Panc1 (cell line): ENCODE measurements at regions not wholly inside any gene's neighbourhood (a gene's known extent, or its start where the extent isn't known, plus 50 kb on each side); places are given as distances from the start of the nearest gene placed in this dataset.

Source experiments
- ATAC-seq: fragments of 200-7000 bp; cut with Tn5 transposase; 2 replicates; pipeline ENCODE4 v1.9.1; 2020; ENCODE audit warnings: mild to moderate bottlenecking, moderate library complexity
- BruUV-seq: library from RNA; stranded (reverse); fragments of 400-500 nt; replicated peaks from 2 replicates; lab custom pipeline; 2021; lab: Mats Ljungman, UMichigan
- CTCF ChIA-PET: fragments of 300-600 bp; sonication (Branson Sonifier 250); formaldehyde crosslinking; loops from one replicate; lab custom pipeline; 2022; ENCODE audit warnings: antibody characterized with exemption; lab: Charles Lee
- POLR2A ChIA-PET: fragments of 300-600 bp; sonication (Branson Sonifier 250); formaldehyde crosslinking; loops from one replicate; lab custom pipeline; 2022; ENCODE audit warnings: antibody characterized with exemption; lab: Charles Lee
- DNase-seq: peaks from one replicate; pipeline ENCODE4 v3.0.0-alpha.2; 2010; ENCODE audit warnings: low read depth, low spot score
- H3K27ac ChIP-seq: 2 replicates; pipeline ENCODE4 v1.5.1; 2011; ENCODE audit warnings: mild to moderate bottlenecking, low read length, inconsistent platforms
- H3K27me3 ChIP-seq: fragments of 200-500 bp; sonication (Bioruptor generic); 2 replicates; pipeline ENCODE4 v1.6.0; 2014; ENCODE audit warnings: low read length, inconsistent platforms; ENCODE audit not compliant: control insufficient read depth, insufficient read depth
- H3K36me3 ChIP-seq: fragments of 200-500 bp; sonication (Bioruptor generic); 2 replicates; pipeline ENCODE4 v1.5.1; 2014; ENCODE audit warnings: inconsistent platforms, mild to moderate bottlenecking, low read length, moderate library complexity; ENCODE audit not compliant: control insufficient read depth, insufficient read depth
- H3K4me1 ChIP-seq: 2 replicates; pipeline ENCODE4 v1.5.1; 2011; ENCODE audit warnings: inconsistent platforms, mild to moderate bottlenecking, low read length, moderate library complexity; ENCODE audit not compliant: control insufficient read depth, insufficient read depth
- H3K4me3 ChIP-seq, 2 experiments: 2 replicates each; pipeline ENCODE4 v1.5.1; 2011 to 2012; ENCODE audit warnings: low read depth in 2 of 2, low read length in 2 of 2, mild to moderate bottlenecking in 2 of 2, inconsistent platforms in 1 of 2, moderate library complexity in 1 of 2
- H3K9me3 ChIP-seq: fragments of 200-500 bp; sonication (Bioruptor generic); 2 replicates; pipeline ENCODE4 v1.5.1; 2014; ENCODE audit warnings: low read depth, mild to moderate bottlenecking, inconsistent platforms, low read length, moderate library complexity; ENCODE audit not compliant: control insufficient read depth, insufficient read depth
- CTCF ChIP-seq: fragments of 450-650 bp; IDR thresholded peaks from 2 replicates; pipeline ENCODE4 v1.5.1; 2017; ENCODE audit warnings: mild to moderate bottlenecking
- POLR2AphosphoS5 ChIP-seq: IDR thresholded peaks from 2 replicates; pipeline ENCODE4 v1.6.1; 2012; ENCODE audit warnings: mild to moderate bottlenecking, low read depth, low read length, moderate library complexity
- REST ChIP-seq, 2 experiments: IDR thresholded peaks; 2 replicates each; pipeline ENCODE4 v1.6.1; 2011 to 2012; ENCODE audit warnings: low read depth in 2 of 2, control low read depth in 1 of 2, low read length in 1 of 2, mild to moderate bottlenecking in 1 of 2, moderate library complexity in 1 of 2; ENCODE audit not compliant: insufficient read depth in 1 of 2
- SIN3A ChIP-seq: IDR thresholded peaks from 2 replicates; pipeline ENCODE4 v1.6.1; 2012; ENCODE audit warnings: low read depth, mild to moderate bottlenecking, low read length, moderate library complexity, borderline replicate concordance; ENCODE audit not compliant: insufficient read depth
- TCF7L2 ChIP-seq: IDR thresholded peaks from 2 replicates; pipeline ENCODE4 v1.6.1; 2011; ENCODE audit warnings: mild to moderate bottlenecking, low read depth, low read length, inconsistent platforms
- in situ Hi-C: cut with HindIII; loops from 2 replicates; pipeline ENCODE4 v1.10.0; 2016; ENCODE audit warnings: low sequenced_read_pairs, low pct_unique_long_range_greater_than_20kb
- intact Hi-C: fragments of 100-400 bp; cut with micrococcal nuclease; formaldehyde crosslinking; loops from one replicate; pipeline ENCODE4 v1.10.0; 2022; ENCODE audit not compliant: unreplicated experiment

DNA sequence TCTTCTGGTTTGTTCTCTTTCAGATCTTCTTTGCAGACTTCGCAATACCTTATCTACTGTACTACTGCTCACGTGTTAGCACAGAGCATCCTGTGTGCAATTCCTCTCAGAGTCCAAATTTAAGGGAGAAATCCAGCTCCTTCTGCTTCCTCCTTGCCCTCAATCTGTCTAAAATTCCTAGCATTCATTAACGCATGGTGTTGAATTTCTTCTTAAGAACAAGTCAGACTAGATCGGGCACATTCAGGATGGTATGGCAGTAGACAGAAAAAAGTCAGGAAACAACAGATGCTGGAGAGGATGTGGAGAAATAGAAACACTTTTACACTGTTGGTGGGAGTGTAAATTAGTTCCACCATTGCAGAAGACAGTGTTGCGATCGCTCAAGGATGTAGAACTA, 206.1 kb upstream of the CDH7 start:
- CTCF ChIA-PET = no interaction called here
- in situ Hi-C loops = no loop called here
- Histone ChIP-seq H3K4me1 (no peaks in the 10 kb centered on the region), H3K9me3 (no peaks in the 10 kb centered on the region), H3K27ac (no peak overlapping the region), H3K36me3 (no peaks in the 10 kb centered on the region; the same call in 1 of the 2 replicates), H3K4me3 (no peak overlapping the region), H3K27me3 (no peaks in the 10 kb centered on the region)
- TF ChIP-seq POLR2AphosphoS5 = no peak
- TF ChIP-seq REST (IDR thresholded peaks at IDR 0.05; ENCODE audit: insufficient read depth in 1 of 2, low read depth in 2 of 2, low read length in 1 of 2) = no peak
- TF ChIP-seq SIN3A = no peak
- no peak for TF ChIP-seq TCF7L2
- POLR2A ChIA-PET = no interaction called here
- no TSS peak for BruUV-seq
- intact Hi-C loops = no loop called here
- DNase-seq = no peak
- no peak for ATAC-seq

DNA sequence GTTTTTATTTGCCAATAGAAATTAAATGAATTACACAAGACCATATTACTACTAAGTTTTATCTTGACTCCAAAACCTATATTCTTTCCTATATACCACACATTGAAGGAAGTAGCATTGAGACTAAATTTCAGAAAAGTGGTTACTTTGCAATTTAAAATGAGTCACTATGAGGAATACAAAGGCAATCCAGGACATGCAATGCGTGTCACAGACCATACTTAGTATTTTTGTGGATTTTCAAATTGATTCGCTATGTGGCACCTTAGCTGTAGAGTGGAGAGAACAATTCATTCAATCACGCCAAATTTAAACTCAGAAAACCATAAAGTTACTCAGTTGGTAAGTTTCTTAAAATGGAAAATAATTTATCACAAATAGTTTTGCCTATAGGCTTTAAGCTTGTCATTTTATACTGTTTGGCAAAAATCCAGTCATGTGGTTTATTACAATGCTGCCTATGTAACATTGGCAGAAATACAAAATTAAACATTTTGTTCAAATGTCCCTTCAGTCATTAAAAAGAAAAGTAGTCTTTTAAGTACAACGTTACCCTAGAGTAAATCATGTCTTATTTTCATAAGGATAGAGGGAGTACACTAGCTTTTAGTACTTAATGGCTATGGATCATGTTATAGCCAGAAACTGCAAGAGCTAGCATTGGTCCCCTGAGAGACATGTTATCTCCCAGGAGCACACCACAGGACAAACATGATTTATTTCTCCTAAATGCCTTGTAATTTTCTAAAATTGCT, 222.8 kb upstream of the CDH7 start:
- TF ChIP-seq REST (IDR thresholded peaks at IDR 0.05; ENCODE audit: insufficient read depth in 1 of 2, low read depth in 2 of 2, low read length in 1 of 2) (no peak), CTCF (no peak), TCF7L2 (no peak), SIN3A (no peak), POLR2AphosphoS5 (no peak)
- H3K4me1 ChIP-seq = no peaks in the 10 kb centered on the region
- ChIA-PET POLR2A (no interaction called here), CTCF (no interaction called here)
- DNase-seq = no peak
- no peaks in the 10 kb centered on the region for H3K36me3 ChIP-seq
- no peak overlapping the region for H3K27ac ChIP-seq
- in situ Hi-C loops = no loop called here
- intact Hi-C loops = no loop called here
- no TSS peak for BruUV-seq
- no peak for ATAC-seq
- no peaks in the 10 kb centered on the region for H3K27me3 ChIP-seq
- H3K4me3 ChIP-seq = no peak overlapping the region
- H3K9me3 ChIP-seq = no peaks in the 10 kb centered on the region
